ENCODE measurements at regions not wholly inside any gene's neighbourhood (a gene's known extent, or its start where the extent isn't known, plus 50 kb on each side); places are given as distances from the start of the nearest gene placed in this dataset.
"Not testable (repeated sequence)": the region's sequence is repeated elsewhere in the genome, so short reads cannot be mapped to it uniquely, and the experiment has no call there.

- H3K27me3 ChIP-seq (ENCODE audit: control insufficient read depth, insufficient read depth, low read length): no peaks in the 10 kb centered on the region
- H3K9ac ChIP-seq (ENCODE audit: low read depth, low read length): no peak overlapping the region
- H3K4me1 ChIP-seq (ENCODE audit: control insufficient read depth, insufficient read depth, low read length): no peaks in the 10 kb centered on the region
- no peaks in the 10 kb centered on the region for H3K36me3 ChIP-seq (ENCODE audit: insufficient read depth, low read length)
- H3K4me3 ChIP-seq (ENCODE audit: low read length): no peak overlapping the region
- H3K4me2 ChIP-seq (ENCODE audit: low read length): no peak overlapping the region
- no peaks in the 10 kb centered on the region for H3K9me3 ChIP-seq (replicated peaks; ENCODE audit: low read length)
These were observed 59.6 kb upstream of the MAN2A1 start for GRCh38 chr5:109630093-109630492.

GRCh38 chr5:109628591-109628990, 61.1 kb upstream of the MAN2A1 start:
- Histone ChIP-seq H3K27me3 (ENCODE audit: control insufficient read depth, insufficient read depth, low read length) (no peaks in the 10 kb centered on the region), H3K9ac (ENCODE audit: low read depth, low read length) (no peak overlapping the region), H3K9me3 (replicated peaks; ENCODE audit: low read length) (no peaks in the 10 kb centered on the region), H3K4me1 (ENCODE audit: control insufficient read depth, insufficient read depth, low read length) (no peaks in the 10 kb centered on the region), H3K36me3 (ENCODE audit: insufficient read depth, low read length) (no peaks in the 10 kb centered on the region), H3K4me2 (ENCODE audit: low read length) (no peak overlapping the region), H3K4me3 (ENCODE audit: low read length) (no peak overlapping the region)

- not testable (repeated sequence) for H3K9me3 ChIP-seq (replicated peaks; ENCODE audit: low read length); H3K36me3 ChIP-seq (ENCODE audit: insufficient read depth, low read length); H3K4me1 ChIP-seq (ENCODE audit: control insufficient read depth, insufficient read depth, low read length); H3K4me3 ChIP-seq (ENCODE audit: low read length); H3K4me2 ChIP-seq (ENCODE audit: low read length); H3K27me3 ChIP-seq (ENCODE audit: control insufficient read depth, insufficient read depth, low read length); H3K9ac ChIP-seq (ENCODE audit: low read depth, low read length)
These were observed 68.5 kb upstream of the MAN2A1 start for GRCh38 chr5:109621266-109621665.

- no peaks in the 10 kb centered on the region for H3K4me1 ChIP-seq (ENCODE audit: control insufficient read depth, insufficient read depth, low read length)
- H3K36me3 ChIP-seq (ENCODE audit: insufficient read depth, low read length): no peaks in the 10 kb centered on the region
- H3K4me3 ChIP-seq (ENCODE audit: low read length): no peak overlapping the region
- H3K9me3 ChIP-seq (replicated peaks; ENCODE audit: low read length): no peaks in the 10 kb centered on the region
- H3K4me2 ChIP-seq (ENCODE audit: low read length): no peak overlapping the region
- H3K27me3 ChIP-seq (ENCODE audit: control insufficient read depth, insufficient read depth, low read length): no peaks in the 10 kb centered on the region
- H3K9ac ChIP-seq (ENCODE audit: low read depth, low read length): no peak overlapping the region
These were observed 69.1 kb upstream of the MAN2A1 start for GRCh38 chr5:109620651-109621050.

GRCh38 chr5:109619606-109620005, 70.1 kb upstream of the MAN2A1 start:
- Histone ChIP-seq H3K27me3 (ENCODE audit: control insufficient read depth, insufficient read depth, low read length) (no peaks in the 10 kb centered on the region), H3K36me3 (ENCODE audit: insufficient read depth, low read length) (no peaks in the 10 kb centered on the region), H3K4me3 (ENCODE audit: low read length) (no peak overlapping the region), H3K4me1 (ENCODE audit: control insufficient read depth, insufficient read depth, low read length) (no peaks in the 10 kb centered on the region), H3K4me2 (ENCODE audit: low read length) (no peak overlapping the region), H3K9ac (ENCODE audit: low read depth, low read length) (no peak overlapping the region), H3K9me3 (replicated peaks; ENCODE audit: low read length) (no peaks in the 10 kb centered on the region)

GRCh38 chr5:109619021-109619460, 70.7 kb upstream of the MAN2A1 start:
- no peak overlapping the region for H3K9ac ChIP-seq (ENCODE audit: low read depth, low read length)
- H3K27me3 ChIP-seq (ENCODE audit: control insufficient read depth, insufficient read depth, low read length): no peaks in the 10 kb centered on the region
- no peaks in the 10 kb centered on the region for H3K9me3 ChIP-seq (replicated peaks; ENCODE audit: low read length)
- no peak overlapping the region for H3K4me3 ChIP-seq (ENCODE audit: low read length)
- no peak overlapping the region for H3K4me2 ChIP-seq (ENCODE audit: low read length)
- no peaks in the 10 kb centered on the region for H3K36me3 ChIP-seq (ENCODE audit: insufficient read depth, low read length)
- H3K4me1 ChIP-seq (ENCODE audit: control insufficient read depth, insufficient read depth, low read length): no peaks in the 10 kb centered on the region

- no peak overlapping the region for H3K4me2 ChIP-seq (ENCODE audit: low read length)
- no peak overlapping the region for H3K9ac ChIP-seq (ENCODE audit: low read depth, low read length)
- no peak overlapping the region for H3K4me3 ChIP-seq (ENCODE audit: low read length)
- no peaks in the 10 kb centered on the region for H3K36me3 ChIP-seq (ENCODE audit: insufficient read depth, low read length)
- H3K27me3 ChIP-seq (ENCODE audit: control insufficient read depth, insufficient read depth, low read length): no peaks in the 10 kb centered on the region
- H3K4me1 ChIP-seq (ENCODE audit: control insufficient read depth, insufficient read depth, low read length): no peaks in the 10 kb centered on the region
- H3K9me3 ChIP-seq (replicated peaks; ENCODE audit: low read length): no peaks in the 10 kb centered on the region
These were observed 74.7 kb upstream of the MAN2A1 start for GRCh38 chr5:109614981-109615380.

- no peaks in the 10 kb centered on the region for H3K36me3 ChIP-seq (ENCODE audit: insufficient read depth, low read length)
- H3K9me3 ChIP-seq (replicated peaks; ENCODE audit: low read length): no peaks in the 10 kb centered on the region
- no peaks in the 10 kb centered on the region for H3K4me1 ChIP-seq (ENCODE audit: control insufficient read depth, insufficient read depth, low read length)
- H3K4me2 ChIP-seq (ENCODE audit: low read length): no peak overlapping the region
- no peaks in the 10 kb centered on the region for H3K27me3 ChIP-seq (ENCODE audit: control insufficient read depth, insufficient read depth, low read length)
- H3K4me3 ChIP-seq (ENCODE audit: low read length): no peak overlapping the region
- H3K9ac ChIP-seq (ENCODE audit: low read depth, low read length): no peak overlapping the region
These were observed 75.4 kb upstream of the MAN2A1 start for GRCh38 chr5:109614301-109614700.

- Histone ChIP-seq H3K4me2 (ENCODE audit: low read length) (no peak overlapping the region), H3K9ac (ENCODE audit: low read depth, low read length) (no peak overlapping the region), H3K36me3 (ENCODE audit: insufficient read depth, low read length) (no peaks in the 10 kb centered on the region), H3K4me1 (ENCODE audit: control insufficient read depth, insufficient read depth, low read length) (no peaks in the 10 kb centered on the region), H3K4me3 (ENCODE audit: low read length) (no peak overlapping the region), H3K9me3 (replicated peaks; ENCODE audit: low read length) (no peaks in the 10 kb centered on the region), H3K27me3 (ENCODE audit: control insufficient read depth, insufficient read depth, low read length) (no peaks in the 10 kb centered on the region)
These were observed 77.3 kb upstream of the MAN2A1 start for GRCh38 chr5:109612278-109612905.

- H3K9ac ChIP-seq (ENCODE audit: low read depth, low read length): no peak overlapping the region
- no peaks in the 10 kb centered on the region for H3K9me3 ChIP-seq (replicated peaks; ENCODE audit: low read length)
- H3K27me3 ChIP-seq (ENCODE audit: control insufficient read depth, insufficient read depth, low read length): no peaks in the 10 kb centered on the region
- H3K4me2 ChIP-seq (ENCODE audit: low read length): no peak overlapping the region
- H3K4me1 ChIP-seq (ENCODE audit: control insufficient read depth, insufficient read depth, low read length): no peaks in the 10 kb centered on the region
- no peak overlapping the region for H3K4me3 ChIP-seq (ENCODE audit: low read length)
- no peaks in the 10 kb centered on the region for H3K36me3 ChIP-seq (ENCODE audit: insufficient read depth, low read length)
These were observed 78.2 kb upstream of the MAN2A1 start for GRCh38 chr5:109611505-109611904.

GRCh38 chr5:109611061-109611460, 78.7 kb upstream of the MAN2A1 start:
- no peaks in the 10 kb centered on the region for H3K9me3 ChIP-seq (replicated peaks; ENCODE audit: low read length)
- H3K4me2 ChIP-seq (ENCODE audit: low read length): no peak overlapping the region
- no peaks in the 10 kb centered on the region for H3K4me1 ChIP-seq (ENCODE audit: control insufficient read depth, insufficient read depth, low read length)
- no peaks in the 10 kb centered on the region for H3K36me3 ChIP-seq (ENCODE audit: insufficient read depth, low read length)
- H3K27me3 ChIP-seq (ENCODE audit: control insufficient read depth, insufficient read depth, low read length): no peaks in the 10 kb centered on the region
- H3K9ac ChIP-seq (ENCODE audit: low read depth, low read length): no peak overlapping the region
- no peak overlapping the region for H3K4me3 ChIP-seq (ENCODE audit: low read length)

- no peaks in the 10 kb centered on the region for H3K36me3 ChIP-seq (ENCODE audit: insufficient read depth, low read length)
- no peaks in the 10 kb centered on the region for H3K4me1 ChIP-seq (ENCODE audit: control insufficient read depth, insufficient read depth, low read length)
- H3K4me2 ChIP-seq (ENCODE audit: low read length): no peak overlapping the region
- H3K27me3 ChIP-seq (ENCODE audit: control insufficient read depth, insufficient read depth, low read length): no peaks in the 10 kb centered on the region
- H3K9me3 ChIP-seq (replicated peaks; ENCODE audit: low read length): no peaks in the 10 kb centered on the region
- no peak overlapping the region for H3K9ac ChIP-seq (ENCODE audit: low read depth, low read length)
- H3K4me3 ChIP-seq (ENCODE audit: low read length): no peak overlapping the region
These were observed 79.1 kb upstream of the MAN2A1 start for GRCh38 chr5:109610581-109610980.

Measured in skeletal muscle satellite cell (primary cell).